ENCODE measurements at regions not wholly inside any gene's neighbourhood (a gene's known extent, or its start where the extent isn't known, plus 50 kb on each side); places are given as distances from the start of the nearest gene placed in this dataset.

- H3K4me1 ChIP-seq (ENCODE audit: control insufficient read depth in 5 of 5, insufficient read depth in 5 of 5, low read length in 5 of 5) = no peaks in the 10 kb centered on the region
- no peak overlapping the region for H3K9ac ChIP-seq (ENCODE audit: insufficient read depth in 1 of 2, low read length in 2 of 2)
- TF ChIP-seq CTCF (IDR thresholded peaks at IDR 0.05; ENCODE audit: control extremely low read depth, extremely low read depth) = no peak
- no peak overlapping the region for H3K4me3 ChIP-seq
- WGBS, 2 donors = 26 to 61% methylated on average over 13 of the region's 13 CpGs
- ATAC-seq (ENCODE audit: insufficient read depth, low FRiP score) (no peak), DNase-seq (no peak)
- no peaks in the 10 kb centered on the region for H3K9me3 ChIP-seq (ENCODE audit: control insufficient read depth in 4 of 4, insufficient read depth in 3 of 4, low read length in 3 of 4)
- no peak overlapping the region for H3K27ac ChIP-seq (ENCODE audit: low read depth in 1 of 2, low read length in 1 of 2)
- H3K27me3 ChIP-seq (ENCODE audit: control insufficient read depth in 3 of 3, insufficient read depth in 3 of 3, low read length in 2 of 3) = peaks cover 0 to 21% (median 0%) of the 10 kb centered on the region in 3 donors
- H3K36me3 ChIP-seq (ENCODE audit: control insufficient read depth in 4 of 4, insufficient read depth in 4 of 4, low read length in 4 of 4) = no peaks in the 10 kb centered on the region
Observed at GRCh38 chr12:128091101-128091720, 175.8 kb upstream of the TMEM132C start.

- Histone ChIP-seq H3K36me3 (ENCODE audit: control insufficient read depth in 4 of 4, insufficient read depth in 4 of 4, low read length in 4 of 4) (no peaks in the 10 kb centered on the region), H3K4me1 (ENCODE audit: control insufficient read depth in 5 of 5, insufficient read depth in 5 of 5, low read length in 5 of 5) (no peaks in the 10 kb centered on the region), H3K9me3 (ENCODE audit: control insufficient read depth in 4 of 4, insufficient read depth in 3 of 4, low read length in 3 of 4) (no peaks in the 10 kb centered on the region), H3K27ac (ENCODE audit: low read depth in 1 of 2, low read length in 1 of 2) (no peak overlapping the region), H3K9ac (ENCODE audit: insufficient read depth in 1 of 2, low read length in 2 of 2) (no peak overlapping the region), H3K27me3 (ENCODE audit: control insufficient read depth in 3 of 3, insufficient read depth in 3 of 3, low read length in 2 of 3) (peaks cover 0 to 21% (median 0%) of the 10 kb centered on the region in 3 donors), H3K4me3 (no peak overlapping the region)
- 36 to 55% methylated on average over 9 of the region's 9 CpGs for WGBS, 2 donors
- TF ChIP-seq CTCF (IDR thresholded peaks at IDR 0.05; ENCODE audit: control extremely low read depth, extremely low read depth) = no peak
- no peak for DNase-seq
- ATAC-seq (ENCODE audit: insufficient read depth, low FRiP score) = no peak
Observed at GRCh38 chr12:128091951-128092382, 175.0 kb upstream of the TMEM132C start.

DNA sequence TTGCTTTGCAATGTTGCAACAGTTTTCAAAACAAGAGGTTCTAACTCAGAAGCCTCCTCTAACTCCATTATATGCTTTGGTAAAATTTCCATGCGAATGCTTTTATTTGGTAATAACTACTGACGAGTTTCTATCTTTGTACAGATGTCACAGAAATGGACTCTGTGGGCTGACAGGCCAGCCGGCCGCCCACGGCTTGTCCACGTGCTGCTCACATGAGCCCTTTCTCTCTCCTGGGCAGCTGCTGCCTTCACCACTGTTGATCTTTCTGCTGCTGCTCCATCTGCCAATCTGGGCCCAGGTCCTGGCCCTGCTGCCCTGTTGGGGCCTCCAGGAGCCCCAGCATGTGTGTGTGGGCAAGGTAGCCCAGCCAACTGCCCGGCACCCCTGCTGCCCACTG is 168.2 kb upstream of the TMEM132C start:
- DNase-seq (no peak), ATAC-seq (ENCODE audit: insufficient read depth, low FRiP score) (no peak)
- no peaks in the 10 kb centered on the region for H3K27me3 ChIP-seq (ENCODE audit: control insufficient read depth in 3 of 3, insufficient read depth in 3 of 3, low read length in 2 of 3)
- H3K4me3 ChIP-seq = no peak overlapping the region
- no peaks in the 10 kb centered on the region for H3K4me1 ChIP-seq (ENCODE audit: control insufficient read depth in 5 of 5, insufficient read depth in 5 of 5, low read length in 5 of 5)
- no peak for TF ChIP-seq CTCF (IDR thresholded peaks at IDR 0.05; ENCODE audit: control extremely low read depth, extremely low read depth)
- H3K9me3 ChIP-seq (ENCODE audit: control insufficient read depth in 4 of 4, insufficient read depth in 3 of 4, low read length in 3 of 4) = peaks cover 0 to 6% (median 0%) of the 10 kb centered on the region in 4 donors
- H3K27ac ChIP-seq (ENCODE audit: low read depth in 1 of 2, low read length in 1 of 2) = no peak overlapping the region
- 84 to 86% methylated on average over 7 of the region's 7 CpGs for WGBS, 2 donors
- no peaks in the 10 kb centered on the region for H3K36me3 ChIP-seq (ENCODE audit: control insufficient read depth in 4 of 4, insufficient read depth in 4 of 4, low read length in 4 of 4)
- H3K9ac ChIP-seq (ENCODE audit: insufficient read depth in 1 of 2, low read length in 2 of 2) = no peak overlapping the region

DNA sequence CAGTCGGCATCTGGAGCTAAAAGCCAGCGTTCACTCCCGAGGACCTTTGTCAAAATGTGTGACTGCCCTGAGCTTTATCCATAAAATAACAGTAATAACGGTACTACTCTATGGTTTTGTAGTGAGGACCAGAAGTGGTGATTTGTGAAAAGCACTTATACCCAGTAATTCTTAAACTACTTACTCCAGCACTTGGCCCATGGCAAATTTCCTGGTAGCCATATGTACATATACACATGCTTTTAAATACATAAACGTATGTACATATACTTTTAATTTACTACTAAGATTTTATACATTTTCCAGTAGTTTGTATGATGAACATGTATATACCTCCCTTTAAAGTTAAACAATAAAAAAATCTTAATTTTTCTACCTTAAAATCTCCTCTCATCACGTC is 163.8 kb upstream of the TMEM132C start:
- Histone ChIP-seq H3K9me3 (ENCODE audit: control insufficient read depth in 4 of 4, insufficient read depth in 3 of 4, low read length in 3 of 4) (peaks cover 0 to 9% (median 0%) of the 10 kb centered on the region in 4 donors), H3K4me1 (ENCODE audit: control insufficient read depth in 5 of 5, insufficient read depth in 5 of 5, low read length in 5 of 5) (no peaks in the 10 kb centered on the region), H3K27me3 (ENCODE audit: control insufficient read depth in 3 of 3, insufficient read depth in 3 of 3, low read length in 2 of 3) (no peaks in the 10 kb centered on the region), H3K9ac (ENCODE audit: insufficient read depth in 1 of 2, low read length in 2 of 2) (no peak overlapping the region), H3K27ac (ENCODE audit: low read depth in 1 of 2, low read length in 1 of 2) (no peak overlapping the region), H3K4me3 (no peak overlapping the region), H3K36me3 (ENCODE audit: control insufficient read depth in 4 of 4, insufficient read depth in 4 of 4, low read length in 4 of 4) (no peaks in the 10 kb centered on the region)
- ATAC-seq (ENCODE audit: insufficient read depth, low FRiP score) (no peak), DNase-seq (no peak)
- no peak for TF ChIP-seq CTCF (IDR thresholded peaks at IDR 0.05; ENCODE audit: control extremely low read depth, extremely low read depth)
- WGBS, 2 donors = 77 to 81% methylated on average over 6 of the region's 6 CpGs
